ENCODE measurements at regions not wholly inside any gene's neighbourhood (a gene's known extent, or its start where the extent isn't known, plus 50 kb on each side); places are given as distances from the start of the nearest gene placed in this dataset.

DNA sequence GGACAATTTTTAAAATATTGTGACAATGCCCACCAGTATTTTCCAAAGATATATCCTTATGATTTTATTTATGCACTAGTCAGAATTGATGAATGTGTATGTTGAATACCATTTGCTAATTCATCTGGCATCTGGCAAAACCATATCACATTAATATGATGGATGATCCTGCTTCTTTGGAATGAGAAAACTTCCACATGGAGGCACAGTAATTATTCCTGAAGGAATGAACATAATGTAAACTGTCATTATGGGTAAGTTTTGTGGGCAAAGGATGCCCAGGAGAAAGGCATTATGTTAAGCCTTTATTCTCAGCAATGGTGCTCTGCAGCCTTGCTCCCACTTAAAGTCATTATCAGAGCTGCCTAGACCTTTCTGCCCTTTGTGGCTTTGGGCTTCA is 113.0 kb upstream of the MME start:
- Histone ChIP-seq H3K79me2 (replicated peaks; ENCODE audit: insufficient read depth, low read length) (no peaks in the 10 kb centered on the region), H3K27ac (ENCODE audit: low read length) (no peak overlapping the region), H3K36me3 (ENCODE audit: insufficient read depth, low read length) (no peaks in the 10 kb centered on the region), H3K9ac (ENCODE audit: low read length) (no peak overlapping the region), H3K9me3 (ENCODE audit: low read length) (no peaks in the 10 kb centered on the region), H3K4me3 (ENCODE audit: low read length) (no peak overlapping the region), H3K4me2 (ENCODE audit: low read length) (no peak overlapping the region), H2AFZ (ENCODE audit: low read depth, low read length) (no peak overlapping the region), H3F3A (ENCODE audit: insufficient read depth, low read length, poor library complexity, severe bottlenecking) (no peaks in the 10 kb centered on the region), H4K20me1 (ENCODE audit: insufficient read depth) (no peaks in the 10 kb centered on the region), H3K27me3 (ENCODE audit: insufficient read depth, low read depth, low read length) (no peaks in the 10 kb centered on the region), H3K9me2 (ENCODE audit: insufficient read depth, low read length) (no peaks in the 10 kb centered on the region)
- TF ChIP-seq SMC3 (conservative IDR thresholded peaks at IDR 0.05; ENCODE audit: poor library complexity), result no peak
- TF ChIP-seq EP300 (conservative IDR thresholded peaks at IDR 0.05; ENCODE audit: poor library complexity, severe bottlenecking), result no peak
- TF ChIP-seq TAF1 (IDR thresholded peaks at IDR 0.05; ENCODE audit: low read depth), result no peak
- TF ChIP-seq RAD21 (conservative IDR thresholded peaks at IDR 0.05), result no peak
- TF ChIP-seq POLR2AphosphoS5 (IDR thresholded peaks at IDR 0.05), result no peak

DNA sequence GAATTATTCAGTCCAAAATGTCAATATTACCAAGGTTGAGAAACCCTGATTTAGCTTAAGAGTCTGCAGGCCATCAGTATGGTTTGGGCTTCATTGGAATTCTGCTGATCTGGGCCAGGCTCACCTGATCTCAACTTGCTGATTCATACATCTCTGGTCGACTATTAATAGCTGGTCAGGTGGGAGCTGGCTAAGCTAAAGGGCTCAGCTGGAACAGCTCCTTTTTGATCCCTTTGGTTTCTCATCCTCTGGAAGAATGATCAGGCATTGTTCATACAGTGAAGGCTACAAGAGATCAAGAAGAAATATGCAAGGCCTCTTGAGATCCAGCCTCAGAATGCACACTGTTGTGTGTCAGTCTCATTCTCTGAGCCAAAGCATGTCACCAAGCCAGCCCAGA is 123.3 kb upstream of the MME start:
- no peak overlapping the region for H2AFZ ChIP-seq (ENCODE audit: low read depth, low read length)
- no peak overlapping the region for H3K4me2 ChIP-seq (ENCODE audit: low read length)
- TF ChIP-seq EP300 (conservative IDR thresholded peaks at IDR 0.05; ENCODE audit: poor library complexity, severe bottlenecking) (no peak), RAD21 (conservative IDR thresholded peaks at IDR 0.05) (no peak), POLR2AphosphoS5 (IDR thresholded peaks at IDR 0.05) (no peak)
- TF ChIP-seq, protein P1, sequence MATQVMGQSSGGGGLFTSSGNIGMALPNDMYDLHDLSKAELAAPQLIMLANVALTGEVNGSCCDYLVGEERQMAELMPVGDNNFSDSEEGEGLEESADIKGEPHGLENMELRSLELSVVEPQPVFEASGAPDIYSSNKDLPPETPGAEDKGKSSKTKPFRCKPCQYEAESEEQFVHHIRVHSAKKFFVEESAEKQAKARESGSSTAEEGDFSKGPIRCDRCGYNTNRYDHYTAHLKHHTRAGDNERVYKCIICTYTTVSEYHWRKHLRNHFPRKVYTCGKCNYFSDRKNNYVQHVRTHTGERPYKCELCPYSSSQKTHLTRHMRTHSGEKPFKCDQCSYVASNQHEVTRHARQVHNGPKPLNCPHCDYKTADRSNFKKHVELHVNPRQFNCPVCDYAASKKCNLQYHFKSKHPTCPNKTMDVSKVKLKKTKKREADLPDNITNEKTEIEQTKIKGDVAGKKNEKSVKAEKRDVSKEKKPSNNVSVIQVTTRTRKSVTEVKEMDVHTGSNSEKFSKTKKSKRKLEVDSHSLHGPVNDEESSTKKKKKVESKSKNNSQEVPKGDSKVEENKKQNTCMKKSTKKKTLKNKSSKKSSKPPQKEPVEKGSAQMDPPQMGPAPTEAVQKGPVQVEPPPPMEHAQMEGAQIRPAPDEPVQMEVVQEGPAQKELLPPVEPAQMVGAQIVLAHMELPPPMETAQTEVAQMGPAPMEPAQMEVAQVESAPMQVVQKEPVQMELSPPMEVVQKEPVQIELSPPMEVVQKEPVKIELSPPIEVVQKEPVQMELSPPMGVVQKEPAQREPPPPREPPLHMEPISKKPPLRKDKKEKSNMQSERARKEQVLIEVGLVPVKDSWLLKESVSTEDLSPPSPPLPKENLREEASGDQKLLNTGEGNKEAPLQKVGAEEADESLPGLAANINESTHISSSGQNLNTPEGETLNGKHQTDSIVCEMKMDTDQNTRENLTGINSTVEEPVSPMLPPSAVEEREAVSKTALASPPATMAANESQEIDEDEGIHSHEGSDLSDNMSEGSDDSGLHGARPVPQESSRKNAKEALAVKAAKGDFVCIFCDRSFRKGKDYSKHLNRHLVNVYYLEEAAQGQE (IDR thresholded peaks at IDR 0.05; ENCODE audit: borderline replicate concordance), result no peak
- TF ChIP-seq, protein P2, sequence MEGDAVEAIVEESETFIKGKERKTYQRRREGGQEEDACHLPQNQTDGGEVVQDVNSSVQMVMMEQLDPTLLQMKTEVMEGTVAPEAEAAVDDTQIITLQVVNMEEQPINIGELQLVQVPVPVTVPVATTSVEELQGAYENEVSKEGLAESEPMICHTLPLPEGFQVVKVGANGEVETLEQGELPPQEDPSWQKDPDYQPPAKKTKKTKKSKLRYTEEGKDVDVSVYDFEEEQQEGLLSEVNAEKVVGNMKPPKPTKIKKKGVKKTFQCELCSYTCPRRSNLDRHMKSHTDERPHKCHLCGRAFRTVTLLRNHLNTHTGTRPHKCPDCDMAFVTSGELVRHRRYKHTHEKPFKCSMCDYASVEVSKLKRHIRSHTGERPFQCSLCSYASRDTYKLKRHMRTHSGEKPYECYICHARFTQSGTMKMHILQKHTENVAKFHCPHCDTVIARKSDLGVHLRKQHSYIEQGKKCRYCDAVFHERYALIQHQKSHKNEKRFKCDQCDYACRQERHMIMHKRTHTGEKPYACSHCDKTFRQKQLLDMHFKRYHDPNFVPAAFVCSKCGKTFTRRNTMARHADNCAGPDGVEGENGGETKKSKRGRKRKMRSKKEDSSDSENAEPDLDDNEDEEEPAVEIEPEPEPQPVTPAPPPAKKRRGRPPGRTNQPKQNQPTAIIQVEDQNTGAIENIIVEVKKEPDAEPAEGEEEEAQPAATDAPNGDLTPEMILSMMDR (IDR thresholded peaks at IDR 0.05; ENCODE audit: poor library complexity, severe bottlenecking), result no peak

DNA sequence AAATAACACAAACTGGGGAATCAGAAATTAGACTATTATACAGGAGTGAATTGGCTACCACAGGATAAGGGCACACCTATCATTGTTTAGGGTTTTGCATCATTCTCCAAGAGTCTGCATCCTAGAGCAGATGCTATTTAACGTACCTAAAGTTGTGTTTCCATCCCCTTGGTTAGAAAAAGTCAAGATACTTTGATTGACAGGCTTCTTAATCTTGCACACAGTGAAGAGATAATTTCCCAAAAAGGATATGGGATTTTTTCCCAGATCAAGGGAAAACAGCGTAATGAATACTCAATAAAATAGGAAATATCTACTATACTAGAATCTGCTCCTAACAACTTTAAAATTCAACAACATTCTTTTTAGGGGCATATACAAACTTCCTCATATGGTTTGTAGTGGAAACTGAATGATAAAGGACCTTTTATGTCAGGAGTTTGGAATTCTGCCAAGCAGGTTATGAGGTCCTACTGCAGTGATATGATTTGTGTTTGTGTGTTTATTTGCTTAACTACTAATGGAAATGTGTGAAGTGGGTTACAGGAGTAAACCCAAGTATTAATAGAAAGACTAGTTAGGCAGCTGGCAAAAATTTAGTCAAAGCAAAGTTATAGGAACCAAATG is 124.1 kb upstream of the MME start:
- Histone ChIP-seq H3K4me2 (ENCODE audit: low read length) (no peak overlapping the region), H3K27ac (ENCODE audit: low read length) (no peak overlapping the region)

More for the DNA sequence above, 123.3 kb upstream of the MME start:
- H3K79me2 ChIP-seq (replicated peaks; ENCODE audit: insufficient read depth, low read length), result no peaks in the 10 kb centered on the region
- no peak overlapping the region for H3K9ac ChIP-seq (ENCODE audit: low read length)
- H4K20me1 ChIP-seq (ENCODE audit: insufficient read depth), result no peaks in the 10 kb centered on the region
- no peaks in the 10 kb centered on the region for H3F3A ChIP-seq (ENCODE audit: insufficient read depth, low read length, poor library complexity, severe bottlenecking)
- H3K27me3 ChIP-seq (ENCODE audit: insufficient read depth, low read depth, low read length), result no peaks in the 10 kb centered on the region
- H3K9me2 ChIP-seq (ENCODE audit: insufficient read depth, low read length), result no peaks in the 10 kb centered on the region
- H3K9me3 ChIP-seq (ENCODE audit: low read length), result peaks cover under 1% of the 10 kb centered on the region
- no peak overlapping the region for H3K4me3 ChIP-seq (ENCODE audit: low read length)
- no peak overlapping the region for H3K27ac ChIP-seq (ENCODE audit: low read length)
- no peaks in the 10 kb centered on the region for H3K36me3 ChIP-seq (ENCODE audit: insufficient read depth, low read length)

More for the DNA sequence above, 124.1 kb upstream of the MME start:
- H4K20me1 ChIP-seq (ENCODE audit: insufficient read depth), result no peaks in the 10 kb centered on the region
- TF ChIP-seq POLR2AphosphoS5 (IDR thresholded peaks at IDR 0.05), result no peak
- no peak for TF ChIP-seq SMC3 (conservative IDR thresholded peaks at IDR 0.05; ENCODE audit: poor library complexity)
- TF ChIP-seq, protein P2 (IDR thresholded peaks at IDR 0.05; ENCODE audit: poor library complexity, severe bottlenecking), result no peak
- TF ChIP-seq RAD21 (conservative IDR thresholded peaks at IDR 0.05), result no peak
- TF ChIP-seq, protein P1 (IDR thresholded peaks at IDR 0.05; ENCODE audit: borderline replicate concordance), result no peak
- TF ChIP-seq EZH2 (IDR thresholded peaks at IDR 0.05; ENCODE audit: borderline replicate concordance, insufficient read depth, low read length, poor library complexity, severe bottlenecking), result no peak
- TF ChIP-seq MXI1 (conservative IDR thresholded peaks at IDR 0.05; ENCODE audit: poor library complexity, severe bottlenecking), result no peak
- no peak for TF ChIP-seq EP300 (conservative IDR thresholded peaks at IDR 0.05; ENCODE audit: poor library complexity, severe bottlenecking)
- TF ChIP-seq TAF1 (IDR thresholded peaks at IDR 0.05; ENCODE audit: low read depth), result no peak
- H3K27me3 ChIP-seq (ENCODE audit: insufficient read depth, low read depth, low read length), result no peaks in the 10 kb centered on the region
- peaks cover 5% of the 10 kb centered on the region for H3K9me3 ChIP-seq (ENCODE audit: low read length)
- H3K36me3 ChIP-seq (ENCODE audit: insufficient read depth, low read length), result no peaks in the 10 kb centered on the region
- H3K4me3 ChIP-seq (ENCODE audit: low read length), result no peak overlapping the region
- H3F3A ChIP-seq (ENCODE audit: insufficient read depth, low read length, poor library complexity, severe bottlenecking), result no peaks in the 10 kb centered on the region
- H3K79me2 ChIP-seq (replicated peaks; ENCODE audit: insufficient read depth, low read length), result no peaks in the 10 kb centered on the region
- no peak overlapping the region for H2AFZ ChIP-seq (ENCODE audit: low read depth, low read length)
- H3K9ac ChIP-seq (ENCODE audit: low read length), result no peak overlapping the region
- no peaks in the 10 kb centered on the region for H3K9me2 ChIP-seq (ENCODE audit: insufficient read depth, low read length)

All from neural cell (in vitro differentiated cells).